ENCODE measurements at regions not wholly inside any gene's neighbourhood (a gene's known extent, or its start where the extent isn't known, plus 50 kb on each side); places are given as distances from the start of the nearest gene placed in this dataset.
"Not testable (repeated sequence)": the region's sequence is repeated elsewhere in the genome, so short reads cannot be mapped to it uniquely, and the experiment has no call there.

DNA sequence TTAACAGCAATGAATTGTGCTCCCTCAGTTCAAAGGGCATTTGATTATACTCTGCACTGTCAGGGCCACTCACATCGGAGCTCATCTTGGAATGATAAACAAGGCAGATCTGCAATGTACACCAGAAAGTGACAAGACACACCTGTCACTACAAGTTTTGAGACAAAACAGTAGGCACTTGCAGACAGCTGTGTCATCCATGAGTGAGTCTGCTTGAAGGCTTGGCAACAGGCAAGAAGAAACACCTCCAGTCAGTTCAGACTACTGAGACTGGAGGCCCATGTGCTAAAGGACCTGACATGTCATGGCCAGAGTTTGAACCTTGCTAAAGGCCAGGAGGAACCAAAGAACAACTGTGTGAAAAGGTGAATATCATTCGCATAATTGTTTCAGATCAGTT, 354.5 kb downstream of the CEP170 start:
- not testable (repeated sequence) for DNase-seq

DNA sequence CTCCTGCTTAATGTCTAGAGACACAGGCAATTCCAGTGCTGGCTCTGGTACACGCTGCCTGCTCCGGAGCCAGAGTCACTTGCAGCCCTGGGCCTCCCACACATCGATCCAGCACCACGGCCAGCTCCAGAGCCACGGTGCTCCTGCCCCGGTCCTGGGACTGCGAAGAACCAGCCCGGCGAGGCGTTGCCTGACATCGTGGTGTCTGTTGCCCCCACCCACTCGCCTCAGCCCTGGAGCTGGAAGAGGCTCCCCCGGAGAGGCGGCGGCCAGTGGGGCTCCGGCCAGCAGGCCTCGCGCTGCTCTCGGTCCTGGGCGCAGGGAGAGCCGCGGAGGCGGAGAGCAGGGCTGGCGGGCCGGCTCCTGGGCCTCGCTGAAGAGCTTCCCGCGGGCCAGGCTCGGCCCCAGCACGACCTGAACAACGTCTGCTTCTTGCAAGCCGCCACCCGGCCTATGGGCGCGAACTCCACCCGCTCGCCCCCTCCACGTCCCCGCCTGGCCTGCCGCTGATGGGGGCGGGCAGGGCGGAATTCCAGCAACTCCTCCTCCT, 364.8 kb downstream of the CEP170 start:
- no peak for DNase-seq

- DNase-seq, result no peak
These were observed 361.6 kb upstream of the PLD5 start for GRCh38 chr1:242886137-242886536.

DNA sequence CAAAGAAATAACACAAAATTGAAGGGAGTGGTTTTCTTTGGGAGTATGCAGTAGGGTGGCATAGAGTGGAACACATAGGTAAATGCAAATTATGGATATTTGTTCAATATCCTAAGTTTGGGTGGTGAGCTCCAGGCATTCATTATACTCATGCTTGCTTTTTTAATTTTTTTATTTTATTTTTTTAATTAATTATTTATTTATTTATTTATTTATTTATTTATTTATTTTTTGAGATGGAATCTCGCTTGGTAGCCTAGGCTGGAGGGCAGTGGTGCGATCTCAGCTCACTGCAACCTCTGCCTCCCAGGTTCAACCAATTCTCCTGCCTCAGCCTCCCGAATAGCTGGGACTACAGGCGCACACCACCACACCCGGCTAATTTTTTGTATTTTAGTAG, 355.5 kb upstream of the PLD5 start:
- DNase-seq, result not testable (repeated sequence)

- no peak for DNase-seq
These were observed 353.2 kb upstream of the PLD5 start for GRCh38 chr1:242877743-242878142.

GRCh38 chr1:242877229-242877628, 352.7 kb upstream of the PLD5 start:
- no peak for DNase-seq

- DNase-seq, result no peak
These were observed 351.5 kb upstream of the PLD5 start for GRCh38 chr1:242876030-242876429.

- no peak for DNase-seq
These were observed 349.2 kb upstream of the PLD5 start for GRCh38 chr1:242873661-242874060.

DNA sequence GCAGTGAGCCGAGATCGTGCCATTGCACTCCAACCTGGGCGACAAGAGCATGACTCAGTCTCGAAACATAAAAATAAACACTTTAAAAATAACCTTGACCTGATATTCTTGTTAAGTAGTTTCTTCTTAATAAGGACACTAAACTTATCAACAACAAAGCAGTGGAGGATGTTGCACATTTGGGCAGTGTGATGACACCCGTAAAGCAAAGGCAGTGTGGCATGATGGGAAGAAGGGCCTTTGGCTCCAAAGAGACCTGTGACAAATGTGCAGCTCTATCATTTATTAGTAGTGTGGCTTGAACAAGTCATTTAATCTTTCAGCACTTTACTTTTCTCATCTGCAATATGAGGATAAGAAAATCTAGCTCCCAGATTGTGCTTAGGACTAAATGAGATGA, 348.0 kb upstream of the PLD5 start:
- no peak for DNase-seq

DNA sequence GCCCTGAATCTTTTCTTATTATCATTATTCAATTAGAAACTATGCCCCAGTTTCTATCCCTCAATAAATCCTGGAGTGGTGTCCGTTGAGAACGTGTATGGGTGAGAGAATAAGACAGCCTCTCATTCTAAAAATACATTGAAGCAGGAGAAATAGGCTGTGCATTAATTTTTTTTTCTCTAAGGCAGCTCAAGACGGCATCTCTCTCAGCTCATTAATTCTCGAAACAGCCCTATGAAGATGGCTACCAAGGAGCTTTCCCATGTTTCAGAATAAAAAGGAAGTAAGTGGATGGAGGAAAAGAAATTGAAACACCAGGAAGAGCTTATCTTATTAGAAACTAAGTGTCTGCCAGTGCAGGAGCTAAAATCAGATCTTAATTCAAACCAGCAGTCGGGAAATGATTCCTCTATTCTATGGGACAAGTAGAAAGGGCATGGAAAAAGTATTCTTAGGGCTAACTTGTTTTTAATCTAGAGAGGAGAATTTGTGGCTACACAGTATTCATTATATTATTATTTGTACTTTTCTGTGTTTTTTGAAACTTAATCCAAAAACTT, 347.1 kb upstream of the PLD5 start:
- DNase-seq, result no peak

GRCh38 chr1:242870966-242871365, 346.5 kb upstream of the PLD5 start:
- no peak for DNase-seq

DNA sequence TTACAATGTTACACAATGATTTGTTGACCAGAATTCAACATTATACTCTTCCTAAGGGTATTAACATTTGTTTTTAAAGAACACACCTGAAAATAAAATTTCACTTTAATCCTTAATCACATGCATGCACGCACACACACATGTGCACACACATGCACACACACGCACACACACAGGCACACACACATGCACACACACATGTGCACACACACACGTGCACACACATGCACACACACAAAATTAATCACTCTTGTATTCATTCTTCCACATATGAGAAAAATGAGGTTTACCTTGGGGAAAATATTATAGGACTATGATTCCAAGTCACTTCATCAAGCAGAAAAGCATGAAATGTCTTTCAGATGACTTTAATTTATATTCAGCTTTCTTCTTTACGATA, 331.8 kb upstream of the PLD5 start:
- DNase-seq, result no peak

DNA sequence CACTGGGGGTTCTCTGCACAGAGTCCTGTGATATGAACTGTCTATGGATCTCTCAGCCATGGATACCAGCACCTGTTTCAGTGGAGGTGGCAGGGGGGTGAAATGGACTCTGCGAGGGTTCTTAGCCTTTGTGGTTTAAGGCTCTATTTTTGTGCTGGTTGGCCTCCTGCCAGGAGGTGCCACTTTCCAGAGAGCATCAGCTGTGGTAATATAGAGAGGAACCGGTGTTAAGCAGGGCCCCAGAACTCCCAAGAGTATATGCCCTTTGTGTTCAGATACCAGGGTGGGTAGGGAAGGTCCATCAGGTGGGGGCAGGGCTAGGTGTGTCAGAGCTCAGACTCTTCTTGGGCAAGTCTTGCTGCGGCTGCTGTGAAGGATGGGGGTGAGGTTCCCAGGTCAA, 330.0 kb upstream of the PLD5 start:
- no peak for DNase-seq

GRCh38 chr1:242847390-242847993, 323.0 kb upstream of the PLD5 start:
- peak; percentile 5 for DNase-seq

DNA sequence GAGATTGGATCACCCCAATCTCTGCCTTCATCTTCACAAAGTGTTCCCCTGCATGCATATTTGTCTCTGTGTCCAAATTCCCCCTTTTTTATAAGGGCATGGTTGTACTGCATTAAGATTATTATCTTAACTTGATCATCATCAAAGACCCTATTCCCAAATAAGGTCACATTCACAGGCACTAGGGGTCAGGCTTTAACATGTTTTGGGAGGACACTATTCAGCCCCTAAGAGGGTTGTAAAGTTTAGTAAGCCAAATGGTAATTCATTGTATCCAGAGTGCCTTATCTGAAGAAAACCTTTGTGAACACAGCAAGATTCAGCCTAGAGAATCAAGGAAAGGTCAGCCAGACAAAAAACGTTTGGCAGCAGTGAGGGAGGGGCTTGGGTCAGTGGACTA, 317.6 kb upstream of the PLD5 start:
- no peak for DNase-seq

DNA sequence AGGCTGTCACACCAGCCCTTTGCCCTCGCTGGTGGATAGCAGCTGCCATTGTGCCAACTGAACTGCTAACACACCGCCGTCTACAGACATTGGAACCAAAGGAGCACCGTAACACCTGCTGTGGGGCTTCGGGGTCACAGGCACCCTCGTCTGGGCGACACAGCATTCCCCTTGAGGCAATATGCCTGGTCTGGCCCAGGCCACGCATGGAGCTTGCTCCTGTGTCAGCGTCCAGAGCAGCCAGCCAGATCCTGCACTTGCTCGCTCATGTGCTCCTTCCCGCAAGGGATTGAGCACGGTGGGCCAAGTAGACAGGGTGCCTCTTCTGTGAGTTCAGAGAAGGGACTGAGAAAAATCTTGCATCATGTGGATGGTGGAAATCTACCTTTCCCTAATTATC, 314.6 kb upstream of the PLD5 start:
- DNase-seq, result no peak

- DNase-seq, result no peak
These were observed 311.9 kb upstream of the PLD5 start for GRCh38 chr1:242836423-242836822.

- no peak for DNase-seq
These were observed 304.3 kb upstream of the PLD5 start for GRCh38 chr1:242828828-242829227.

DNA sequence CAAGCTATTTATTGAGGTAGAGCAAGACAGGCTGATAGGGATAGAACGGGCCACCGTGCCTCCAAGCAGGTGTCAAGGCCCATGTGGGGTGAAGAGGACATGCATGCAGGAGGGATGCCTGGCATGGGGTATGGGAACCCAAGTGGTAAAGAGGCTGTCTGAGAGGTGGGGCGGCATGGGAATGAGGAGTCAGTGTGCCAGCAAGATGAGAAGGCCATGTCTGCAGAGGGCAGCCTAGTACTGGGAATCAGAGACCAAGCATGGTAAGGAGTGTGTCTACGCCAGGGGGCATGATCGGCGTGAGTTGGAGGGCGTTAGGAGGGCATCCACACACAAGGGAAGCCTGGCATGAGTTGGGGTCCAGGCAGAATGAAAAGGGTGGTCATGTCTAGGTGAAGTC, 303.7 kb upstream of the PLD5 start:
- DNase-seq, result no peak

- DNase-seq, result no peak
These were observed 303.0 kb upstream of the PLD5 start for GRCh38 chr1:242827538-242827937.

- no peak for DNase-seq
These were observed 302.3 kb upstream of the PLD5 start for GRCh38 chr1:242826701-242827336.

GRCh38 chr1:242824435-242824834, 299.9 kb upstream of the PLD5 start:
- DNase-seq, result peak; percentile 2

- DNase-seq, result no peak
These were observed 289.1 kb upstream of the PLD5 start for GRCh38 chr1:242813490-242814091.

Measured in fibroblast of skin of scalp (primary cell).